Activated CD4-positive, alpha-beta T cell treated with anti-CD3 and anti-CD28 coated beads, Interleukin-2, amount 10 ng/mL, durations not matched to agents 7 days and 5 days (primary cell): ENCODE measurements at regions not wholly inside any gene's neighbourhood (a gene's known extent, or its start where the extent isn't known, plus 50 kb on each side); places are given as distances from the start of the nearest gene placed in this dataset.
"Not testable (repeated sequence)": the region's sequence is repeated elsewhere in the genome, so short reads cannot be mapped to it uniquely, and the experiment has no call there.

ENCODE experiments used
- CTCF ChIA-PET: fragments of 350-600 bp; sonication (Branson Sonifier 250); formaldehyde crosslinking; loops from one replicate; lab custom pipeline; 2021; ENCODE audit warnings: antibody characterized with exemption; lab: Charles Lee
- POLR2A ChIA-PET: fragments of 350-600 bp; sonication (Branson Sonifier 250); formaldehyde crosslinking; loops from one replicate; lab custom pipeline; 2021; ENCODE audit warnings: antibody characterized with exemption; lab: Charles Lee
- DNase-seq: peaks from one replicate; pipeline ENCODE4 v3.0.0-alpha.2; 2020
- H3K27ac Mint-ChIP-seq: one replicate; pipeline ENCODE4 v1.8.0; 2021; ENCODE audit warnings: mild to moderate bottlenecking, moderate library complexity, mixed read lengths
- H3K27me3 Mint-ChIP-seq: one replicate; pipeline ENCODE4 v1.8.0; 2021; ENCODE audit warnings: mixed read lengths
- H3K36me3 Mint-ChIP-seq: one replicate; pipeline ENCODE4 v1.8.0; 2021; ENCODE audit warnings: low read depth, mixed read lengths
- H3K4me1 Mint-ChIP-seq: one replicate; pipeline ENCODE4 v1.8.0; 2021; ENCODE audit warnings: mixed read lengths
- H3K4me3 Mint-ChIP-seq: one replicate; pipeline ENCODE4 v1.8.0; 2021; ENCODE audit warnings: mild to moderate bottlenecking, moderate library complexity, mixed read lengths
- H3K9me3 Mint-ChIP-seq: one replicate; pipeline ENCODE4 v1.8.0; 2021; ENCODE audit warnings: mixed read lengths

- CTCF ChIA-PET: no interaction called here
- H3K9me3 Mint-ChIP-seq: no peaks in the 10 kb centered on the region
- no peak for DNase-seq
- H3K4me1 Mint-ChIP-seq: no peaks in the 10 kb centered on the region
- POLR2A ChIA-PET: no interaction called here
- H3K27me3 Mint-ChIP-seq: no peaks in the 10 kb centered on the region
- no peaks in the 10 kb centered on the region for H3K36me3 Mint-ChIP-seq
- H3K4me3 Mint-ChIP-seq: no peak overlapping the region
- no peak overlapping the region for H3K27ac Mint-ChIP-seq
These were observed 110.3 kb upstream of the MITF start for GRCh38 chr3:69628951-69629350.

GRCh38 chr3:69613286-69613685, 126.0 kb upstream of the MITF start:
- POLR2A ChIA-PET: no interaction called here
- CTCF ChIA-PET: no interaction called here

GRCh38 chr3:69612791-69613190, 126.5 kb upstream of the MITF start:
- Mint-ChIP-seq H3K27ac (no peak overlapping the region), H3K4me3 (no peak overlapping the region), H3K27me3 (no peaks in the 10 kb centered on the region), H3K9me3 (no peaks in the 10 kb centered on the region), H3K36me3 (no peaks in the 10 kb centered on the region), H3K4me1 (no peaks in the 10 kb centered on the region)
- ChIA-PET POLR2A (no interaction called here), CTCF (no interaction called here)
- no peak for DNase-seq

More at GRCh38 chr3:69613286-69613685, 126.0 kb upstream of the MITF start:
- no peak overlapping the region for H3K27ac Mint-ChIP-seq
- H3K36me3 Mint-ChIP-seq: no peaks in the 10 kb centered on the region
- no peaks in the 10 kb centered on the region for H3K27me3 Mint-ChIP-seq
- no peaks in the 10 kb centered on the region for H3K9me3 Mint-ChIP-seq
- no peak for DNase-seq
- H3K4me3 Mint-ChIP-seq: no peak overlapping the region
- H3K4me1 Mint-ChIP-seq: no peaks in the 10 kb centered on the region

GRCh38 chr3:69609566-69609965, 129.7 kb upstream of the MITF start:
- H3K36me3 Mint-ChIP-seq, H3K27ac Mint-ChIP-seq, H3K4me3 Mint-ChIP-seq, H3K27me3 Mint-ChIP-seq, H3K4me1 Mint-ChIP-seq, CTCF ChIA-PET, POLR2A ChIA-PET, DNase-seq, H3K9me3 Mint-ChIP-seq: not testable (repeated sequence)

DNA sequence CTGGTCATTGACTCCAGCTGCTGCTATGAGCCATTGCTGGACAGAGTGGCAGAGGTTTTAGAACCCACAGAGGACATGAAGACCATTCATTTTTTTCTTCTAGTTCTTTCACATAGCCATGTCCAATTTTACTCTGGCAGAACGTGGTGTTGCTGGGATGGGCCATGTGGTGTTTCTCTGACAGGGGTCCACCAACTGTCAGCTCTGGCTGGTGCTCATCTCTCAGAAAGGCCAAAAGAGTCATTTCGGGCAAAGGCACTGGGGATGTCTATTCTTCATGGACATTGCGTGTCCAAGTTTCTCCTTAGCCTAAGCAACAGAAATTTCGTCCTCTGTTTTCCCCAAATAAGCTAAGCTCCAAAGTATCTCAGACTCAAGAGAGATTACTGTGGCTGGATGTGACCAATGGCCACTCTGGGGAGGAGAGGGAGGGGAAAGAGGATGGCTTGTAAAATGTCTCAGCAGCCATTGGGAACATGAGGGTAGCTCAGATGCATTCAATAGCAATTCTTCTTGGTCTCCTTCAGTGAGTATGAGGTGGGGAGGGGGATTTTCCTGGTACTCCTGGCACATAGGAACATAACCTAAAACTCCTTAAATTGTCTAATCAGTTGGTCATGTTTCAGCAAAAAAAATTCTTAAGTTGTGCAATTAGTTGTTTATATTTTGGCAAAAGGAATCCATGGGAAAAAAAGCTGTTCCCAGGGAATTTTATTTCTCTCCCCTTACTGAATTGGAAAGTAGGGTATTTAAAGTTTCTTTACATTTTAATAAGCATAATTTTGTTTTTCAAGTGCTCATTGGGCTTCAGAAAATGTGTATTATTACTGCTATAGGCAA, 131.6 kb upstream of the MITF start:
- CTCF ChIA-PET: interaction anchor here (0.9 kb wide), 1 partner anchor 55 kb away, joined by 3 read pairs; no protein-coding TSS in a partner anchor
- no peaks in the 10 kb centered on the region for H3K27me3 Mint-ChIP-seq
- DNase-seq: no peak

DNA sequence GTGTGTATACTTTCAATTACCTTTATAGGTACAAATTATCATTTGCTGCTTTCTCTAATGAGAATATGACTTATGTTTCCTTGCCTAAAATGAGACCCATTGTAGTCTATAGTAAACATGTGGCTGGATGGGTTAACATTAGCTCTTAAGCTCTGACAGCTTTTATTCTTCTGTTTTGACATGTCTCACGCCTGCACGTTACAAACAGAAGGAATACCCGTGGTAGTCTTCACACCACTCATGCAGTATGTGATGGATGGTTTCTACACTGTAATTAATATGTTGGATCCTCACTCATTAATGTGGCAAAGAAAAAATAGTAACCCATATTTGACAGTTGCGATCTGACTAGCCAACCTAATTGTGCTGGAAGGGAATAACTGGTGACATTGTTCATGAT, 133.4 kb upstream of the MITF start:
- Mint-ChIP-seq H3K27ac (no peak overlapping the region), H3K27me3 (no peaks in the 10 kb centered on the region)

More for the DNA sequence above, 131.6 kb upstream of the MITF start:
- no peaks in the 10 kb centered on the region for H3K4me1 Mint-ChIP-seq
- no peaks in the 10 kb centered on the region for H3K9me3 Mint-ChIP-seq
- no peaks in the 10 kb centered on the region for H3K36me3 Mint-ChIP-seq
- POLR2A ChIA-PET: no interaction called here
- no peak overlapping the region for H3K27ac Mint-ChIP-seq
- H3K4me3 Mint-ChIP-seq: no peak overlapping the region

DNA sequence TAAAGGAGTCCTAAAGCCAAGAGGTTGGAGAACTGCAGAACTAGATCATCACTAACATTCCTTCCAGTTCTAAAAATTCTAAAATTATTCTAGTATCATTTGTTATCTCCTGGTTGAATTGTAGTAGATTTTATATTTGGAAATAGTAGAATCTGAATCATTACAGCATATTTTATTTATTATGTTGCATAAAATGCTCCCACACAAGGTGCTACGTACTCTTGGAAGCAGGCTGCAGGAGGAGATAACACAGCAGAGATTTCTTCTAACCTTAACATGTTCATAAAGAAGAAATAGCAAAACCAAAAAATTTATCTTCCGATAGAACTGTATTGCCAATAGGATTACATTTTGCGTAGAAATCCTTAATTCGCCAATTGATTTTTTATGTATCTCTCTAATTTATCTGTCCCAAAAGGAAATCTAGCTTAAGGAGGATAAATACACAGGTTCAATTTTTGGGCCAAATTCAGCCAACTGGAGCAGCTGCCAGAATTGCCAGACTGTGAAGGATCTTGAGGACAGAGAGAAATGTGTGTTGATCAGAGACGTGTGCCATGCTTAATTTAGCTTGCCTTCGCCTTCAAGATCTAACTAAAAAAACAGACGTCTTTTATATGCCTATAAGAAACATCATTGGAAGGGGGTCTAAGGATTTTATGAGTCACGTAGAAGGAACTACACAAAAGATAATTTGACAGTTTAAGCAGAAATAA, 134.4 kb upstream of the MITF start:
- Mint-ChIP-seq H3K4me3 (no peak overlapping the region), H3K27ac (no peak overlapping the region), H3K9me3 (no peaks in the 10 kb centered on the region), H3K27me3 (no peaks in the 10 kb centered on the region), H3K4me1 (no peaks in the 10 kb centered on the region), H3K36me3 (no peaks in the 10 kb centered on the region)
- POLR2A ChIA-PET: no interaction called here
- CTCF ChIA-PET: no interaction called here
- DNase-seq: no peak

More for the DNA sequence above, 133.4 kb upstream of the MITF start:
- Mint-ChIP-seq H3K4me1 (no peaks in the 10 kb centered on the region), H3K9me3 (no peaks in the 10 kb centered on the region), H3K36me3 (no peaks in the 10 kb centered on the region), H3K4me3 (no peak overlapping the region)
- CTCF ChIA-PET: no interaction called here
- no peak for DNase-seq
- POLR2A ChIA-PET: no interaction called here

DNA sequence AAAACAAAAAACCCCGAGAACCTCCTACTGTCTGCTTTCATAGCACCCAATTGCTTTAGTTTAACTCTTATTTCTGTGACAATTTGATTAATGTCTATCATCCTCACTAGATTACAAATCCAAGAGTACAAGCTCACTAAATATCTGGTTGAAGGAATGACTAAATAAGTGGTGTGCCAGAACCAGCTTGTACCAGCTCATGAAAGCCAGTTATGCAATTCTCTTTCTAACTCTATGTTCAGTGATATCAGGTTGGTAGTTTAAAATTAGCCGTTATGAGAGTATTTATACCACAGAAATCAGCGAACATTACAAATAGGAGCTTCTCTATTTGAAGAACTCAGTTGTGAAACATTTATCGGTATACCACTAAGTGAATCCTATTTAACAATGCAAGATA, 137.2 kb upstream of the MITF start:
- ChIA-PET CTCF (no interaction called here), POLR2A (interaction anchor here (0.6 kb wide), 1 partner anchor 137 kb away, joined by 4 read pairs; no protein-coding TSS in a partner anchor)
- H3K27me3 Mint-ChIP-seq: no peaks in the 10 kb centered on the region
- no peak overlapping the region for H3K4me3 Mint-ChIP-seq
- no peak overlapping the region for H3K27ac Mint-ChIP-seq
- H3K36me3 Mint-ChIP-seq: no peaks in the 10 kb centered on the region
- no peaks in the 10 kb centered on the region for H3K4me1 Mint-ChIP-seq
- DNase-seq: no peak
- no peaks in the 10 kb centered on the region for H3K9me3 Mint-ChIP-seq

DNA sequence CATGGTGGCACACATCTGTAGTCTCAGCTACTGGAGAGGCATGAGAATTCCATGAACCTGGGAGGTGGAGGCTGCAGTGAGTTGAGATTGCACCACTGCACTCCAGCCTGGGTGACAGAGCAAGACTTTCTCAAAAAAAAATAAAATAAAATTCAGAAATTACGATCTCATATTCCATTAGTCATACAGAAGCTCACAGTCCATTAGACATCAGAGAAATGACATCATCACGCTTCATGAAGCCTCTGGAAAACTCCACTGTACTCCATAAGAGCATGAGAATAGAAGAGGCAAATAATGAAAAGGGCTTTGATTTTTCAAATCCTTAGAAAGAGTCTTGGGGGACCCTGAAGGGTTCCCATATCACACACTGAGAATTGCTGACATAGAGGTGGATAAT, 145.0 kb upstream of the MITF start:
- ChIA-PET POLR2A (no interaction called here), CTCF (no interaction called here)
- Mint-ChIP-seq H3K27ac (no peak overlapping the region), H3K4me3 (no peak overlapping the region), H3K27me3 (no peaks in the 10 kb centered on the region), H3K4me1 (no peaks in the 10 kb centered on the region), H3K36me3 (no peaks in the 10 kb centered on the region), H3K9me3 (no peaks in the 10 kb centered on the region)
- DNase-seq: no peak

DNA sequence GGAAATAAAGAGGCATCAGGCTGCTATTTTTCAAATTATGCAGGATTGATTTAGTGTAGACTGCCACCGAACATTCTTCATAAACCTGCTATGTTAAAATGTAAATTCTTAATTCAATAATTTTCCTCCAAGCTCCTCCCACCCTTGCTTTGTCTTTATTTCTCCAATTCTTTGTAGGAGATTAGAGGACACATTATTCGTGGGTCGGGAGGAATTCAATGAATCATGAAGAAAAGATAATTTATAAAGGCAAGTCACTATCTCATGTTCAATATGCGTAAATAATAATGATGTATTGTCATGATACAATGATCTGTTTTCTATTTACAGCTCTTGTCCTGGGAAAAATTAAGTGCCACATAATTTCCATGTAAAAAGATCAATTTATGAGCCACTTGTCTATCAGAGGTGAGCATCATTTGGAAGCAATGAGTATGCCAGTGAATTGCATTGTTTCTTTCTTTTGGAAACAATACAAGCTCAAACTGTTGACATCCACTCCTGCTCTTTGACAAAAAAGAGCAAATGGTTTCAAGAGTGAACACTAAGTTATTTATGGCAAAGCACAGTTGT, 148.0 kb upstream of the MITF start:
- CTCF ChIA-PET: no interaction called here
- H3K4me3 Mint-ChIP-seq: no peak overlapping the region
- no peak for DNase-seq
- no peak overlapping the region for H3K27ac Mint-ChIP-seq
- no peaks in the 10 kb centered on the region for H3K4me1 Mint-ChIP-seq
- POLR2A ChIA-PET: no interaction called here
- peaks cover 7% of the 10 kb centered on the region for H3K9me3 Mint-ChIP-seq
- H3K27me3 Mint-ChIP-seq: no peaks in the 10 kb centered on the region
- H3K36me3 Mint-ChIP-seq: no peaks in the 10 kb centered on the region

- Mint-ChIP-seq H3K9me3 (peaks cover 11% of the 10 kb centered on the region), H3K27me3 (no peaks in the 10 kb centered on the region), H3K27ac (no peak overlapping the region), H3K4me1 (no peaks in the 10 kb centered on the region), H3K4me3 (no peak overlapping the region), H3K36me3 (no peaks in the 10 kb centered on the region)
- ChIA-PET POLR2A (no interaction called here), CTCF (no interaction called here)
- no peak for DNase-seq
These were observed 149.2 kb upstream of the MITF start for GRCh38 chr3:69590111-69590510.

DNA sequence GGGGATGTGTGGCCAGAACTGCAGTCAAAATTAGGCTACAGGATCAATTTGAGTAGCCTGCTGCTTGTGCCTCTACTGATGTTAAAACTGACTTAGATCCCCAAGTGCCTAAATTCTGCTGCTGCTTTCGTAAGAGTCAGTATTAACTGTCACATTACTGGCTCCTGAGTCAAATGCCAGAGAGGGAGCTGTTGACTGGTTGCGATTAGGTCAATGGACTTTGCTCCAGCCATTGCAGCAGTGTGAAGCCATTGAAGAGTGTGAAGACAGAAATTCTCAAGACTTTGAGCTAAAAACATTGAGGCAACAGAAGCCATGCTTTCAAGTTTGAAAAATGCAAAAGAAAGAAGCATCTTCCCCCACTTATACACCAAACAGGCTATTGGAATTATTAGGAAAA, 151.1 kb upstream of the MITF start:
- CTCF ChIA-PET: no interaction called here
- H3K4me1 Mint-ChIP-seq: no peaks in the 10 kb centered on the region
- H3K9me3 Mint-ChIP-seq: peaks cover 11% of the 10 kb centered on the region
- no peak for DNase-seq
- POLR2A ChIA-PET: no interaction called here
- no peak overlapping the region for H3K27ac Mint-ChIP-seq
- H3K4me3 Mint-ChIP-seq: no peak overlapping the region
- no peaks in the 10 kb centered on the region for H3K27me3 Mint-ChIP-seq
- H3K36me3 Mint-ChIP-seq: no peaks in the 10 kb centered on the region

- Mint-ChIP-seq H3K27me3 (no peaks in the 10 kb centered on the region), H3K27ac (no peak overlapping the region), H3K36me3 (no peaks in the 10 kb centered on the region), H3K4me1 (no peaks in the 10 kb centered on the region), H3K9me3 (peaks cover 11% of the 10 kb centered on the region), H3K4me3 (no peak overlapping the region)
- DNase-seq: no peak
- POLR2A ChIA-PET: no interaction called here
- CTCF ChIA-PET: no interaction called here
These were observed 153.8 kb upstream of the MITF start for GRCh38 chr3:69585472-69585871.
